NOMO-1 treated with dmso at 0.1 percent for 144 hours (cell line): ENCODE measurements at regions not wholly inside any gene's neighbourhood (a gene's known extent, or its start where the extent isn't known, plus 50 kb on each side); places are given as distances from the start of the nearest gene placed in this dataset.
"Not testable (repeated sequence)": the region's sequence is repeated elsewhere in the genome, so short reads cannot be mapped to it uniquely, and the experiment has no call there.

Experiments
- DNase-seq: peaks from one replicate; lab custom pipeline; 2025; ENCODE audit not compliant: unreplicated experiment; lab: John Stamatoyannopoulos, UW

DNA sequence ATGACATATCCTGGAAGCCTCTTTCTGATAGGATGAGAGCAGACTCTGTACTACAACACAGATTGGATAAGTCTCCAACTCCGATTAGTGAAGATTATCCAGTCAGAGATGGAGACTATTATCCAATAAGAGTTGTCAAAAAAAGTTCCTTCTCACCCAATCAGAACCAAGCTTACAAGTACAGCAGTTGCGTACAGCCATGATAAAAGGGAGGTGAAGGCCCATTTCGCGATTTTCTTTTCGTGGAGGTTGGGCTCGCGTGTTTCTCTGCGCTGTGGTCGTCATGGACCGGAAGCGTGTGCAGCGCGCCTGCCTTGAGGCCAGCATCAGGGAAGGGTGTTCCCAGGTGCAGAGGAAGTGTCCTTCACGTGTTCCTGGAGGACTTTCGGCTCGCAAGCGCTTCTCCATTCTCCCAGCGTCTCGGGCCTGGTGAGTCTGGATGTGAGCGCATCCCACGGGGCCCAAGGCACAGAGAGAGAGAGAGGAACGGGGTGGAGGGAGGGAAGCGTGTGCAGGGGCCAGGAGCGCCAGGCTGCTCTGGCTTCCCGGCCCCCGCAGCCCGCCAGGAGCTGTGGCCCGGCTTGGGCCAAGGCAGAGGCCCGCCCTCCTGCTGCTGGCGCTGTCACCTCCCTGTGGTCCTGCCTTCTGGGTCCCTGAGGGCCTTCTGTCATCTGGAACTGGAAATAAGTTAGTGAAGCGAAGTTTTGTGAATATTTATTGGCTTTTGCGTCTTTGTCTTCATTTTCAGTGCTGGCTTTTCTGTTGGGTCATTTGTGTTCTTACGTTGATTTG lies 53.9 kb downstream of the CDRT15L2 start:
- DNase-seq: not testable (repeated sequence)

GRCh38 chr17:20640147-20640546 lies 60.6 kb downstream of the CDRT15L2 start:
- DNase-seq: not testable (repeated sequence)

DNA sequence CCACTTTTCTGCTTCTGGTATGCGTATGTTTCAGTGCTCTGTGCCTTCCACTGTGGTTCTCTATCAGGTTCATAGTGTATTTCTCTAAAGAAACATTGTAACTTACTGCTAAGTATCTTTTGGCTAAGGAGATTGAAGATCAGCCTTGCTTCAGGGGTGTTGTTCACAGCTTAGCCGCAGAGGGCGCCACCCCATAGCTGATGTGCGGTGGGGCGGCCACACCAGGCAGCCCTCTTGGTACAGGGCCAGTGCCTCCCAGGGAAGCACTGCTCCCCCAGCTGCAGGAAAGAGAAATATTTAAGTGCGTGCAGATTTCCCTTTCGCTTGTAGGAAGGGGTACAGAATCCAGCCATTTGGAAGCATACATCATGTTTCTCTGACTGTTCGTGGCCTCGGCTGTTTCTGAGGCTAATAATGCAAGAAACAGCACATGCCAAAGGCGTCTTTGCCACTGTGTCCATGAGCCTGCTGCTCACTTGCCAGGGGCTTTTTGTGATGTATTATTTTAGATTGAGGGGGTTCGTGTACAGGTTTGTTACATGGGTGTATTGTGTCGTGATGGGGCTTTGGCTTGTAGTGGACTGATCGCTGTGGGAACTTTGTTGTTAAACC lies 67.2 kb downstream of the CDRT15L2 start:
- DNase-seq: not testable (repeated sequence)

DNA sequence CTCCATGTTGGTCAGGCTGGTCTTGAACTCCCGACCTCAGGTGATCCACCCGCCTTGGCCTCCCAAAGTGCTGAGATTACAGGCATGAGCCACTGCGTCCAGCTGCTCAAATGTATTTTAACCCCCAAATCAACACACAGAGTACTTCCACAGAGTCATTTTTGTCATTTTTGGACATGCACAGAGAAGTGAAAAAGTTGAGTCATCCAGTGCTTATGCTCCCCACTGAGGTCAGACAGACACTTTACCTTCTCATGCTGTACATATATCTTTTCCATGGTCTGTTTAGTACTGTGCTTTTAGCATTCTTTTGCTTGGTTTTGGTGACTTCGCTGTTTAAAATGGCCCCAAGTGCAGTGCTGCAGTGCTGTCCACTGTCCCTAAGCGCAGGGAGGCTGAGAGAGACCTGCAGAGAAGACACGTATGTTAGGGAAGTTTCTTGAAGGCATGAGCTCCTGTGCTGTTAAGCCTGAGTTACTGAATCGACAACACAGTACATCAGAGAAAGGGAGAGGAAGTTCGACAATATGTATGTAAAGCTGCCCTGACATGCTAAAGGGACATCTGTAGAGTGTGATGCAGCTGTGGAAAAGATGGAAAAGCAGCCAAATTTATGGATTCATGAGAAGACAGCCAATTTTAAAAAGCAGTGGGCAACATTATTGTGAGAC lies 69.7 kb downstream of the CDRT15L2 start:
- peak; percentile 77 for DNase-seq

GRCh38 chr17:20651022-20651421 lies 71.5 kb downstream of the CDRT15L2 start:
- peak; percentile 28 for DNase-seq

DNA sequence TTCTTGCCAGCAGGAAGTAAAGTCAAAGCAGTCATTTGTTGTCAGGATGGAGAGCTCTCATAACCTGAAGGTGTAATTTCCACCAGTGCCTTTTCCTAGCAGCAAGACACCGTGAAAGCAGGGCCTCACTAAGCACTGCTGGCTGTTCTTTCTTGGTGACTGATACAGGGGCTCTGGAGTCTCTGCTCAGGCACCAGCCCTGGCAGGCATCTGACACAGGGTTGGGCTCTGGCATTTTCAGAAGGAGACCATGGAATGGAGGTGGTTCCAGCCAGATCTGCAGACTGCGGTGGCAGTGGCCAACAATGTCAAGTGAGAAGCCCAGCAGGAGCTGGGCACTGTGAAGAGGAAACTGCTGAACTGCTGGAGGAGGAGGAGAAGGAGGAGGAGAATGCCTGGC lies 72.2 kb downstream of the CDRT15L2 start:
- not testable (repeated sequence) for DNase-seq

DNA sequence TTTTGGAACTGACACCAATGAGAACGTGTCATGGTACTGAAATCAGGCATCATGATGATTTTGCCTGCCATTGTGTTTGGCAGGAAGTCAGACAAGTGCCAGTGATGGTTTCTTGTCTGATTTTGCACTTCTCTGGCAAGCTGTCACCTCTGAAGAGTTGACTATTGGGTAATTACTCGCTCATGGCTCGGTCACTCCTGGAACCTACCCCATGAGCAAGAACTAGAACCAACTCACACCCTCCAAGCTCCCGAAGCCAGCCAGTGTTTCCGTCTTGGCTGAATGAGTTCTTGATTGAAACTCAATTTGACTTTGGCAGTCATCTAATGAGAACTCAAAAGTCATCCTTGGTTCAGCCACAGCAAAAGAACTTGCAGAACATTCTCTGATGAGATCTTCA lies 73.9 kb downstream of the CDRT15L2 start:
- DNase-seq: not testable (repeated sequence)

- not testable (repeated sequence) for DNase-seq
Observed at GRCh38 chr17:20654114-20654513, 74.6 kb downstream of the CDRT15L2 start.

DNA sequence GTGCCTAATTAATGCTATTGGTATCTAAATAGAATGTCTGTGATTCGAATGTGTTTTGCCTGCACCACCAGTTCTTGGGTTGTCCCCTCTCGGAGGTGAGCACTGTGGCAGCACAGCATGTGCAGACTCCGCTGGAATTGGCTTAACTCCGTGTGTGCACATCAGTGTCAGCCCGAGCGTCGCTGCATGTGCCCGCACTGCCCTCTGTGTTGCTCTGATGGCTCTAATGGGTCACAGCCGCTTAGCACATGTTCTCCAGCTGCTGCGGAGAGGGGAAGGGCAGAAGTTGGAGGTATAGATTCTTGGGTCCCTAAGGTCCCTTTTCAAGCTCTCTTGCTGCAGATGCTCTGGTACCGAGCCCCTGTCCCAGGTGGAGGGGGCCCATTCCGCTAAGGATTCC lies 75.1 kb downstream of the CDRT15L2 start:
- not testable (repeated sequence) for DNase-seq

DNA sequence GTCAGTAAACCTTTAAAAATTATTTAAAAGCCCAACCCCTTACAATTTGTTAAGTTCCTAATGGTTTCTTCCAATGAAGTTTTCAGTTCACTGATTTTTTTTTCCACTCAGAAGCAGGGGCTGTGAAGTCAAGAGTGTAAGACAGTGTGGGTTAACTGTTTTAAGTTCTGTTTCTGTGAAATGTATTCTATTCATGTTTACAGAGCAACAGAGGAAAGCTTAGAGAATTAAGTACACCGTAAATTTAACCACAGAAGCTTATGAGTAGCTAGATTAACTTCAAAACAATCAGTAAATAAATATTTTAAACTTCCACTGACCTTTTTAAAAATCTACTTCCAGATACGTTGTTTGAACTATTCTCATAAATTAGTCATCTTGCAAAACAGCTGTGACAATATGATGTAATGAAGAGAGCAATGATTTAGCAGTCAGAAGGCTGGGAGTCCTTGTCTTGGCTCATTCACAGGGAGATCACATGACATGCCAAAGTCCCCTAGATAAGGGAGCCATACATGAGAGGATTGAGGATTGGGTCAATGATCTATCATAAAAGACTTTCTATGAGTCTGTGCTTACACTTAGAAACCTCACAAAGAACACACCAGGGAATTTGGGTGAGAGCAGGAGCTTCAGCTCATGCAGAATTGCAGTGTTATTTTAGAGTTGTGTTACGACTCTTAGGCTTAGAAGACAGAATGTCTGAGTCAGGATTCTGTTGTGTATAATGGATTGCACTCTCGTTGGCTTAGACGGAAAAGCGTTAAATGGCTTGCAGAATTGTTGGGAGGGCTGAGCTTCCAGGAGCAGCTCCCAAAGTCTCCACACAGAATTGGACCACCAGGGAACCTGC lies 85.8 kb downstream of the CDRT15L2 start:
- not testable (repeated sequence) for DNase-seq

DNA sequence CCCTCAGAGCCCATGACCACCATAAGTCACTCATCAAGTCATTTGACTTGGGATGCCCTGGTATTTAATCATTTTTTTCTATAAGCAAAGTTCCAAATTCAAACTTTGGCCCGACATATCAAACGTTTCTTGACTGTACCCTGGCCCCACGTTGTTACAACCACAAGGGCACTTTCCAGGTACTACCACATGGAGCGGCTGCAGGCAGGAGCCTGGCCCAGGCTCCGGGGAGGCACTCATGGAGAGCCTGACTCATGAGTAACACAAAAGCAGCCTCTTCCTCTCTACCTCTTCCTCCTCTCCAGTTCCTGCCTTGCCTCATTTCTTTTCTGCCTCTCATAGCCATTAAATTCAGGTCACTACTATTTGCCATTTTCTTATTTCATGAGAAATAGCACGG lies 87.2 kb downstream of the CDRT15L2 start:
- not testable (repeated sequence) for DNase-seq

DNA sequence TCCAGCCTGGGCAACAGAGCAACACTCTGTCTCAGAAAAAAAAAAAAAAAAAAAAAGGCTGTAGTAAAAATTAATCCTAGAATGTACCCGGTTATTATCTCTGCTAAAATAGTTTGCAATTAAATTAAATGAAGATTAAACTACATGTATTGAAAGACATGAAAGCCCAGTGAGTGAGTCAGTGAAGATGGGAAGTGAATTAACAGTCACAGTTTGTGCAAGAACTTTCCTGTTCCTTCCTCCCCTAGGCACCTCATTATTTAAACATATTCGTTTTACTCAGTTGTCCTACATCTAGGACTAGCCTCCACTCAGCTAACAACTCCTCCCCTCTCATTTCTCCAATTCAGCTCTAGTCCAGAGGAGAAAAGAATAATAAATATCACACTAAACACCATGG lies 88.2 kb downstream of the CDRT15L2 start:
- not testable (repeated sequence) for DNase-seq

- DNase-seq: not testable (repeated sequence)
Observed at GRCh38 chr17:20668316-20668715, 88.8 kb downstream of the CDRT15L2 start.

- not testable (repeated sequence) for DNase-seq
Observed at GRCh38 chr17:20668868-20669267, 89.3 kb downstream of the CDRT15L2 start.

DNA sequence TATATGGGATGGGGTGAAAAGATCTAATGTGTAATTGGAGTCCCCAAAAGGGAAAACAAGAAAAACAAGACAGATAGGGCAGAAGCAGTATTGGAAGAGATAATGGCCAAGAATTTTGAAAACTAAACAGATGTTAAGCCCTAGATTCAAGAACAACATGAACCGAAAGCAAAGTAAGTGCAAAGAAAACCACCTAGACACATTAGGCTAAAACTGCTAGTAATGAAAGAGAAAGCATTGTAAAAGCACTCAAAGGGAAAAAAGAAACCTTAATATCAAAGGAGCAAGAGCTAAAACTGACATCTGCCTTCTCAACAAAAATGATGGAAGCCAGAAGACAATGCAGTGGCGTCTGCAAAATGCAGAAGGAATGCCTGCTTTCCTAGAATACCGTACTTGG lies 91.0 kb downstream of the CDRT15L2 start:
- DNase-seq: not testable (repeated sequence)

GRCh38 chr17:20674374-20674773 lies 94.8 kb downstream of the CDRT15L2 start:
- not testable (repeated sequence) for DNase-seq

GRCh38 chr17:20675707-20676106 lies 96.2 kb downstream of the CDRT15L2 start:
- DNase-seq: not testable (repeated sequence)

DNA sequence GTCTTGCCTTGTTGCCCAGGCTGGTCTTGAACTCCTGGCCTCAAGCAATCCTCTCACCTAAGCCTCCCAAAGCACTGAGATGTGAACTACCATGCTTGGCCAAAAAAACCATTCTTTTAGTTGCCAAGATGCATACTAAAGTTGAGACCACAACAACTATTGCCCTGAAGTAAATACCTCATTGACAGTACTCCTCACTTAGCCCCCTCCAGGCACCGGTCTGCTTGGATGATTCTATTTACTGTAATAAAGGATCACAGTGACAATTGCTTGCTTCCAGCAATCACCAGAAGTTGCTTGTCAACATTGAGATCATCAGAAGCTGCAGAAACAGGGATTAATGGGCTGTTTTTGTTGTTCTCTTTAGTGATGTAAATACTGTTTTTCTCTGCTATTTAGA lies 97.1 kb downstream of the CDRT15L2 start:
- not testable (repeated sequence) for DNase-seq

GRCh38 chr17:20677469-20677868 lies 97.9 kb downstream of the CDRT15L2 start:
- DNase-seq: not testable (repeated sequence)

DNA sequence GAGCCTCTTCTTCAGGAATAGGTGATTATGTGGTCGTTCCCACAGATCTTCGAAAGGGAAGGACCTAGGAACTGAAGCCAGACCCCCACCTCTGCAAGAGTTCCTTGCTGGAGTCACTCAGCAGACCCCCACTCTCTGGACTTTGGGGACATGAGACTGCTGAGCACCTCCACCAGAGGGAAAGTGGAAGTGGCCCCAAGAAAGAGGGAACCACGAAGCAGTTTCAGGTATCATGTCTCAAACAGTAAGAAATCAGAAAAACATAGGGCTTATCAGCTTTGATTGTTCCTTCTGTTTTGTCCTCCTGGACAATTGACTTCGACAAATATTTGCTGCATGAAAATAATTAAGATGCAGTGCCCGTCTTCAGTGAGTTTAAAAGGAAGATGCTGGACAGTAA lies 98.9 kb downstream of the CDRT15L2 start:
- not testable (repeated sequence) for DNase-seq
